B cell (primary cell): ENCODE measurements at regions not wholly inside any gene's neighbourhood (a gene's known extent, or its start where the extent isn't known, plus 50 kb on each side); places are given as distances from the start of the nearest gene placed in this dataset.

Source experiments
- ATAC-seq: fragments of 200-7000 bp; cut with Tn5 transposase; one replicate; pipeline ENCODE4 v1.10.0; 2021; ENCODE audit warnings: low read depth, mild to moderate bottlenecking, moderate number of reproducible peaks, moderate library complexity
- CTCF ChIA-PET: fragments of 350-600 bp; sonication (Branson Sonifier 250); formaldehyde crosslinking; loops from one replicate; lab custom pipeline; 2021; ENCODE audit warnings: antibody characterized with exemption, inconsistent platforms; lab: Charles Lee
- POLR2A ChIA-PET: fragments of 350-600 bp; sonication (Branson Sonifier 250); formaldehyde crosslinking; loops from one replicate; lab custom pipeline; 2021; ENCODE audit warnings: antibody characterized with exemption; lab: Charles Lee
- DNase-seq: peaks from one replicate; pipeline ENCODE4 v3.0.0; 2013
- H2AFZ ChIP-seq: 2 replicates; pipeline ENCODE4 v1.6.1; 2012; ENCODE audit warnings: mild to moderate bottlenecking, low read depth, low read length; ENCODE audit not compliant: insufficient read depth, poor library complexity, severe bottlenecking
- H3K27ac ChIP-seq, 2 donors: 1 replicate in 1 of 2; 2 replicates in 1 of 2; pipeline ENCODE4 v1.5.1; 2012 to 2013; ENCODE audit warnings: low read length in 2 of 2, mild to moderate bottlenecking in 2 of 2, moderate library complexity in 1 of 2
- H3K27me3 ChIP-seq, 4 experiments: fragments of 200-600 bp in 1 of 4; sonication (generic) in 1 of 4; replicated peaks in 1 of 4; 1 replicate in 2 of 4; 2 replicates in 2 of 4; pipeline versions ENCODE4 v1.6.1 to v1.7.0; 2013 to 2016; ENCODE audit warnings: low read length in 3 of 4, mild to moderate bottlenecking in 2 of 4, mixed read lengths in 1 of 4, moderate library complexity in 1 of 4; ENCODE audit not compliant: insufficient read depth in 4 of 4, control insufficient read depth in 3 of 4; ENCODE audit errors: control extremely low read depth in 1 of 4
- H3K36me3 ChIP-seq, 2 experiments: replicated peaks in 1 of 2; 1 replicate in 1 of 2; 2 replicates in 1 of 2; pipeline versions ENCODE4 v1.6.1 to v1.7.1; 2013; ENCODE audit warnings: low read length in 1 of 2; ENCODE audit not compliant: insufficient read depth in 2 of 2, control insufficient read depth in 1 of 2; ENCODE audit errors: control extremely low read depth in 1 of 2, extremely low read depth in 1 of 2
- H3K4me1 ChIP-seq, 2 donors: fragments of 200-600 bp in 1 of 2; sonication (generic) in 1 of 2; 1 replicate in 1 of 2; 2 replicates in 1 of 2; pipeline versions ENCODE4 v1.5.1 to v1.6.1; 2013 to 2017; ENCODE audit warnings: low read length in 2 of 2; ENCODE audit not compliant: control insufficient read depth in 2 of 2, insufficient read depth in 2 of 2
- H3K4me2 ChIP-seq: replicated peaks from 2 replicates; pipeline ENCODE3; 2012; ENCODE audit warnings: mild to moderate bottlenecking, low read depth, low read length; ENCODE audit not compliant: poor library complexity, severe bottlenecking
- H3K4me3 ChIP-seq, 5 experiments: fragments of 200-600 bp in 1 of 5; sonication (generic) in 1 of 5; 1 replicate in 3 of 5; 2 replicates in 2 of 5; pipeline versions ENCODE4 v1.5.1 to v1.7.0; 2011 to 2016; ENCODE audit warnings: low read length in 4 of 5, mild to moderate bottlenecking in 4 of 5, low read depth in 2 of 5, control low read depth in 1 of 5, moderate library complexity in 1 of 5; ENCODE audit not compliant: insufficient read depth in 1 of 5; ENCODE audit errors: control extremely low read depth in 1 of 5, extremely low read depth in 1 of 5
- H3K79me2 ChIP-seq: fragments of 200-600 bp; sonication (generic); one replicate; pipeline ENCODE4 v1.6.0; 2016; ENCODE audit warnings: low read length; ENCODE audit not compliant: control insufficient read depth, insufficient read depth
- H3K9ac ChIP-seq: fragments of 200-600 bp; sonication (generic); 2 replicates; pipeline ENCODE4 v1.6.1; 2017; ENCODE audit warnings: mild to moderate bottlenecking, low read length, moderate library complexity
- H3K9me3 ChIP-seq, 3 donors: one replicate each; pipeline versions ENCODE4 v1.6.1 to v1.7.1; 2013; ENCODE audit warnings: low read length in 2 of 3; ENCODE audit not compliant: control insufficient read depth in 2 of 3, insufficient read depth in 1 of 3; ENCODE audit errors: control extremely low read depth in 1 of 3
- H4K20me1 ChIP-seq: 2 replicates; pipeline ENCODE4 v1.6.0; 2012; ENCODE audit warnings: mild to moderate bottlenecking, low read length; ENCODE audit not compliant: insufficient read depth, control insufficient read depth, poor library complexity, severe bottlenecking
- H3K27ac Mint-ChIP-seq: one replicate; pipeline ENCODE4 v1.8.0; 2021; ENCODE audit warnings: mixed read lengths
- H3K27me3 Mint-ChIP-seq: one replicate; pipeline ENCODE4 v1.8.0; 2021; ENCODE audit warnings: mixed read lengths
- H3K4me1 Mint-ChIP-seq: one replicate; pipeline ENCODE4 v1.8.0; 2021; ENCODE audit warnings: mixed read lengths
- H3K4me3 Mint-ChIP-seq: one replicate; pipeline ENCODE4 v1.8.0; 2021; ENCODE audit warnings: mixed read lengths
- H3K9me3 Mint-ChIP-seq: one replicate; pipeline ENCODE4 v1.8.0; 2022; ENCODE audit warnings: mixed read lengths; ENCODE audit not compliant: insufficient read depth
- EZH2 ChIP-seq: IDR thresholded peaks from 2 replicates; pipeline ENCODE4 v1.6.1; 2012; ENCODE audit warnings: borderline replicate concordance, low read depth, mild to moderate bottlenecking, moderate library complexity, low read length; ENCODE audit not compliant: insufficient read depth, poor library complexity, severe bottlenecking
- WGBS: methylation state at CpG from one replicate; pipeline ENCODE4 v1.1.5; 2013; ENCODE audit warnings: missing lambda C conversion rate; ENCODE audit not compliant: insufficient coverage; 5-methylcytosine and 5-hydroxymethylcytosine counted together
- intact Hi-C: fragments of 100-400 bp; cut with micrococcal nuclease; formaldehyde crosslinking; loops from one replicate; pipeline ENCODE4 v1.10.0; 2022
- TF ChIP-seq, protein P1 (sequence below): fragments of 200-600 bp; IDR thresholded peaks from one replicate; pipeline ENCODE4 v1.8.0; 2022; ENCODE audit warnings: antibody characterized with exemption, mild to moderate bottlenecking

DNA sequence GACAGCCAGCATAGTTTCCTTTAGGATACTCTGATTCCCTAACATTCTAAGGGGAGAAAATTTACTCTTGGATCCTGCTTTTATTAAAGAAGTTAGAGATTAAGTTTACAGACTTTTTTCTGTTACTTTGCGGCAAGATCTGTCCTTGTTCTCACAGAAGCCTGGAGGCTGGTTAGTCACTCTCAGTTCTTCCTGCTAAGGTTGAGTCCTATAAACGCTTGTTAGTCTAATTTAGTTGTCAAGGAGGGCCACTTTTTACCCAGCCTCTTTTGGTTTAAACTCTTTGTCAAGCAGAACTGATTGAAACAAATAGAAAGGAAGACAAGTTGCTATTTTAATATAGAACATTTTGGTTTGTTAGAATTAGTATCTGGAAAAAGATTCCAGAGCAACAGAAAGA, 89.7 kb downstream of the C21orf91 start:
- Histone ChIP-seq H3K79me2 (no peaks in the 10 kb centered on the region), H3K36me3 (no peaks in the 10 kb centered on the region), H3K4me2 (no peak overlapping the region), H3K9ac (no peak overlapping the region), H4K20me1 (no peaks in the 10 kb centered on the region), H3K4me3 (no peak overlapping the region), H3K4me1 (no peaks in the 10 kb centered on the region), H3K27me3 (peaks cover 0 to 5% (median 0%) of the 10 kb centered on the region in 4 experiments), H3K9me3 (no peaks in the 10 kb centered on the region), H3K27ac (no peak overlapping the region), H2AFZ (no peak overlapping the region)
- no peak for TF ChIP-seq EZH2
- TF ChIP-seq, protein P1, sequence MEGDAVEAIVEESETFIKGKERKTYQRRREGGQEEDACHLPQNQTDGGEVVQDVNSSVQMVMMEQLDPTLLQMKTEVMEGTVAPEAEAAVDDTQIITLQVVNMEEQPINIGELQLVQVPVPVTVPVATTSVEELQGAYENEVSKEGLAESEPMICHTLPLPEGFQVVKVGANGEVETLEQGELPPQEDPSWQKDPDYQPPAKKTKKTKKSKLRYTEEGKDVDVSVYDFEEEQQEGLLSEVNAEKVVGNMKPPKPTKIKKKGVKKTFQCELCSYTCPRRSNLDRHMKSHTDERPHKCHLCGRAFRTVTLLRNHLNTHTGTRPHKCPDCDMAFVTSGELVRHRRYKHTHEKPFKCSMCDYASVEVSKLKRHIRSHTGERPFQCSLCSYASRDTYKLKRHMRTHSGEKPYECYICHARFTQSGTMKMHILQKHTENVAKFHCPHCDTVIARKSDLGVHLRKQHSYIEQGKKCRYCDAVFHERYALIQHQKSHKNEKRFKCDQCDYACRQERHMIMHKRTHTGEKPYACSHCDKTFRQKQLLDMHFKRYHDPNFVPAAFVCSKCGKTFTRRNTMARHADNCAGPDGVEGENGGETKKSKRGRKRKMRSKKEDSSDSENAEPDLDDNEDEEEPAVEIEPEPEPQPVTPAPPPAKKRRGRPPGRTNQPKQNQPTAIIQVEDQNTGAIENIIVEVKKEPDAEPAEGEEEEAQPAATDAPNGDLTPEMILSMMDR: no peak
- H3K27ac Mint-ChIP-seq: no peak overlapping the region
- DNase-seq (no peak), ATAC-seq (no peak)
- intact Hi-C loops: no loop called here
- no peaks in the 10 kb centered on the region for H3K9me3 Mint-ChIP-seq
- POLR2A ChIA-PET: no interaction called here
- WGBS: 100% methylated on average over 1 of the region's 2 CpGs
- CTCF ChIA-PET: no interaction called here
- H3K4me1 Mint-ChIP-seq: no peaks in the 10 kb centered on the region
- no peaks in the 10 kb centered on the region for H3K27me3 Mint-ChIP-seq
- no peak overlapping the region for H3K4me3 Mint-ChIP-seq

DNA sequence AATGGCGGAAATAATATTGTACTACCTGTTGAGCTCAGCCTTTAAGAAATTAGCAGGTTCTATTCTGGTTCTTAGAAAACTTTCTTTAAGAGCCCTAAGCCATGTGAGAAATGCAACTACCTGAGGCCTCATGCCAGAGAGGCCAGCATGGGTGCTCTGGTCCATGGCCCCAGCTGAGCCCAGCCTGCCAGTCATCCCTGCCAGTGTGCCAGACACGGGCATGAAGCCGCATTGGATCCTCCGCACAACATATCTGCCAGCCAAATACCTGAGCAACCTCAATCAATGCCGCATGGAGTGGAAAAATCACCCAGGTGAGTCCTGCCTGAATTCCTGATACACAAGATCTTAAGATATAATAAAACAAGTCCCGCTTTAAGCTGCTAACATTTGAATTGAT, 91.8 kb downstream of the C21orf91 start:
- intact Hi-C loops: no loop called here
- no peak overlapping the region for H3K27ac Mint-ChIP-seq
- no peak overlapping the region for H3K9ac ChIP-seq

More for the DNA sequence above, 91.8 kb downstream of the C21orf91 start:
- Histone ChIP-seq H3K79me2 (no peaks in the 10 kb centered on the region), H2AFZ (no peak overlapping the region), H3K4me1 (no peaks in the 10 kb centered on the region), H3K4me3 (no peak overlapping the region), H3K27ac (no peak overlapping the region), H4K20me1 (no peaks in the 10 kb centered on the region), H3K4me2 (no peak overlapping the region), H3K27me3 (peaks cover 0 to 5% (median 0%) of the 10 kb centered on the region in 4 experiments), H3K9me3 (no peaks in the 10 kb centered on the region), H3K36me3 (no peaks in the 10 kb centered on the region)
- H3K9me3 Mint-ChIP-seq: no peaks in the 10 kb centered on the region
- no peaks in the 10 kb centered on the region for H3K4me1 Mint-ChIP-seq
- ATAC-seq: no peak
- no peak for DNase-seq
- no peak overlapping the region for H3K4me3 Mint-ChIP-seq
- WGBS: 94% methylated on average over 4 of the region's 6 CpGs
- ChIA-PET POLR2A (no interaction called here), CTCF (no interaction called here)
- TF ChIP-seq, protein P1: no peak
- TF ChIP-seq EZH2: no peak
- H3K27me3 Mint-ChIP-seq: no peaks in the 10 kb centered on the region
